Neural crest cell (in vitro differentiated cells): ENCODE measurements at regions not wholly inside any gene's neighbourhood (a gene's known extent, or its start where the extent isn't known, plus 50 kb on each side); places are given as distances from the start of the nearest gene placed in this dataset.

ENCODE experiments used
- DNase-seq: peaks from one replicate; pipeline ENCODE4 v3.0.0; 2021; ENCODE audit warnings: low read depth, mixed read lengths, low spot score
- H3K27ac Mint-ChIP-seq: one replicate; pipeline ENCODE4 v1.8.0; 2021; ENCODE audit warnings: mild to moderate bottlenecking, mixed read lengths; ENCODE audit not compliant: unreplicated experiment
- H3K27me3 Mint-ChIP-seq: 2 replicates; pipeline ENCODE4 v1.8.0; 2021; ENCODE audit warnings: low read depth, mild to moderate bottlenecking, mixed read lengths
- H3K36me3 Mint-ChIP-seq: 2 replicates; pipeline ENCODE4 v1.8.0; 2021; ENCODE audit warnings: low read depth, mild to moderate bottlenecking, mixed read lengths
- H3K4me1 Mint-ChIP-seq: 2 replicates; pipeline ENCODE4 v1.8.0; 2021; ENCODE audit warnings: mixed read lengths
- H3K4me3 Mint-ChIP-seq: one replicate; pipeline ENCODE4 v1.8.0; 2021; ENCODE audit warnings: mild to moderate bottlenecking, mixed read lengths
- H3K9me3 Mint-ChIP-seq: 2 replicates; pipeline ENCODE4 v1.8.0; 2021; ENCODE audit warnings: mixed read lengths
- CTCF ChIP-seq: fragments of 200-600 bp; sonication (generic); conservative IDR thresholded peaks from 2 replicates; pipeline ENCODE4 v1.5.0; 2021; ENCODE audit warnings: antibody characterized with exemption, mild to moderate bottlenecking

- no peak for DNase-seq
- Mint-ChIP-seq H3K27me3 (no peaks in the 10 kb centered on the region), H3K36me3 (peaks cover 4% of the 10 kb centered on the region), H3K27ac (no peak overlapping the region), H3K9me3 (peaks cover 7% of the 10 kb centered on the region), H3K4me3 (no peak overlapping the region), H3K4me1 (no peaks in the 10 kb centered on the region)
- no peak for TF ChIP-seq CTCF
Measured at GRCh38 chr5:133775584-133776304, 163.4 kb upstream of the FSTL4 start.

- no peaks in the 10 kb centered on the region for H3K4me1 Mint-ChIP-seq
- no peaks in the 10 kb centered on the region for H3K27me3 Mint-ChIP-seq
Measured at GRCh38 chr5:133773247-133774202, 161.2 kb upstream of the FSTL4 start.

GRCh38 chr5:133769842-133770241 is 157.5 kb upstream of the FSTL4 start:
- H3K9me3 Mint-ChIP-seq = peaks cover 16% of the 10 kb centered on the region
- H3K27ac Mint-ChIP-seq = no peak overlapping the region
- peaks cover 3% of the 10 kb centered on the region for H3K27me3 Mint-ChIP-seq
- H3K4me1 Mint-ChIP-seq = no peaks in the 10 kb centered on the region
- H3K36me3 Mint-ChIP-seq = peaks cover 4% of the 10 kb centered on the region
- TF ChIP-seq CTCF = no peak
- DNase-seq = no peak
- H3K4me3 Mint-ChIP-seq = no peak overlapping the region

More at GRCh38 chr5:133773247-133774202, 161.2 kb upstream of the FSTL4 start:
- no peak for DNase-seq
- Mint-ChIP-seq H3K27ac (no peak overlapping the region), H3K36me3 (peaks cover 4% of the 10 kb centered on the region), H3K4me3 (no peak overlapping the region), H3K9me3 (peaks cover 16% of the 10 kb centered on the region)
- no peak for TF ChIP-seq CTCF

- Mint-ChIP-seq H3K36me3 (no peaks in the 10 kb centered on the region), H3K4me3 (no peak overlapping the region), H3K4me1 (no peaks in the 10 kb centered on the region), H3K27ac (no peak overlapping the region), H3K9me3 (no peaks in the 10 kb centered on the region), H3K27me3 (peaks cover 3% of the 10 kb centered on the region)
- no peak for TF ChIP-seq CTCF
- DNase-seq = no peak
Measured at GRCh38 chr5:133763744-133764143, 151.4 kb upstream of the FSTL4 start.

- no peaks in the 10 kb centered on the region for H3K9me3 Mint-ChIP-seq
- H3K4me1 Mint-ChIP-seq = no peaks in the 10 kb centered on the region
- no peaks in the 10 kb centered on the region for H3K36me3 Mint-ChIP-seq
- H3K27ac Mint-ChIP-seq = no peak overlapping the region
- no peak overlapping the region for H3K4me3 Mint-ChIP-seq
- peaks cover 6% of the 10 kb centered on the region for H3K27me3 Mint-ChIP-seq
- no peak for DNase-seq
- no peak for TF ChIP-seq CTCF
Measured at GRCh38 chr5:133761632-133762031, 149.3 kb upstream of the FSTL4 start.
